ENCODE measurements at regions not wholly inside any gene's neighbourhood (a gene's known extent, or its start where the extent isn't known, plus 50 kb on each side); places are given as distances from the start of the nearest gene placed in this dataset.

DNA sequence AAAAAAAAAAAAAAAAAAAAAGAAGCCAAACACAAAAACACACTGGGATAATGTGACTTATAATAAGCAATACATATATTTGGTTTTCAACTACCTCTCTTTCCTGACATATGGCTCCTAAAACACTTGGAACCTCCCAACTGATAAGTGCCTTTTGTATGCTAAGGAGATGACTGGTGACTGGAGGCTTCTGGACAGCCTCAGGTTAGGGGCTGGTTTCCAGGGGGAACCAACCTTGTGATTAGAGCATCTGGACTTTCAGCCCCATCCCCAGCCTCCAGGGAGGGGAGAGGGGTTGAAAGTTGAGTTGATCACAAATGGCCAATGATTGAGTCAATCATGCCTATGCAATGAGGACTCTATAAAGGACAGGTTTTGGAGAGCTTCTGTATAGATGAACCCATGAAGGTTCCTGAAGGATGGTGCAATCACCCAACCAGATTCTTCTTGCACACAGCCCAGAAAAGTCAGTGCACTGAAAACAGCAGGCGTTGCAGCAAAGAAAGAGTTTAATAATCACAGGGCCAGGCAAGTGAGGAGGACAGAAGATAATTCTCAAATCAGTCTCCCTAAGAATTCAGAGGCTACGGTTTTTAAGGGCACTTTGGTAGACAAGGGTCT lies 276.7 kb downstream of the AUH start:
- TF ChIP-seq, protein P1, sequence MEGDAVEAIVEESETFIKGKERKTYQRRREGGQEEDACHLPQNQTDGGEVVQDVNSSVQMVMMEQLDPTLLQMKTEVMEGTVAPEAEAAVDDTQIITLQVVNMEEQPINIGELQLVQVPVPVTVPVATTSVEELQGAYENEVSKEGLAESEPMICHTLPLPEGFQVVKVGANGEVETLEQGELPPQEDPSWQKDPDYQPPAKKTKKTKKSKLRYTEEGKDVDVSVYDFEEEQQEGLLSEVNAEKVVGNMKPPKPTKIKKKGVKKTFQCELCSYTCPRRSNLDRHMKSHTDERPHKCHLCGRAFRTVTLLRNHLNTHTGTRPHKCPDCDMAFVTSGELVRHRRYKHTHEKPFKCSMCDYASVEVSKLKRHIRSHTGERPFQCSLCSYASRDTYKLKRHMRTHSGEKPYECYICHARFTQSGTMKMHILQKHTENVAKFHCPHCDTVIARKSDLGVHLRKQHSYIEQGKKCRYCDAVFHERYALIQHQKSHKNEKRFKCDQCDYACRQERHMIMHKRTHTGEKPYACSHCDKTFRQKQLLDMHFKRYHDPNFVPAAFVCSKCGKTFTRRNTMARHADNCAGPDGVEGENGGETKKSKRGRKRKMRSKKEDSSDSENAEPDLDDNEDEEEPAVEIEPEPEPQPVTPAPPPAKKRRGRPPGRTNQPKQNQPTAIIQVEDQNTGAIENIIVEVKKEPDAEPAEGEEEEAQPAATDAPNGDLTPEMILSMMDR (conservative IDR thresholded peaks at IDR 0.05; ENCODE audit: control insufficient read depth, insufficient read depth, low read depth, low read length) = no peak
- no peak for DNase-seq (ENCODE audit: low read depth)
- H3K4me3 ChIP-seq (ENCODE audit: control insufficient read depth, low read depth, low read length) = no peak overlapping the region

DNA sequence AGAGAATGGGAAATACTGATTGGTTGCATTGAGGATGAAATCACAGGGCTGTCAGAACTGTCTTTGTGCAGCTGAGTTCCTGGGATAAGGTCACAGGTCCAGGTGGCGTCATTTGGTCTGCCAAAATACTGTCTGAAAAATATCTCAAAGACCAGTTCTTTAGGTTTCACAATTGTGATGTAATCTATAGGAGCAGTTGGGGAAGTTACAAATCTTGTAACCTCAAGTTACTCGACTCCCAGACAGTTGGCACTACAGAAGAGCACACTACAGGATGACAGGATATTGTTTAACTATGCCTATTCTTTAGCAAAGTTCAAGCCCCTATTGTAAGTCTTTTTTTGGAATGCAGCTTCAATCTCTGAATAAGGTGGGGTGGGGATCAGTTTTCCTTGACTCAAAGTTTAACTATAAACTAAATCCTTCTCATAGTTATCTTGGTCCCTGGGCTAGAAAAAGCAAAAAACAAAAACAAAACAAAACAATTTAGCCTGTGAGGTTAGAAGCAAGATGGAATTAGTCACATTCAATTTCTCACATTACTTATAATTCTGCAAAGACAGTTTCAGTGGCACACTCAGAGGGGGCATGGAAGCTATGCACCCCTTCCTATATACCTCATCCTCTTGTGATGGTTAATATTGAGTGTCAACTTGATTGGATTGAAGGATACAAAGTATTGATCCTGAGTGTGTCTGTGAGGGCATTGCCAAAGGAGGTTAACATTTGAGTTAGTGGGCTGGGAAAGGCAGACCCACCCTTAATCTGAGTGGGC lies 276.0 kb downstream of the AUH start:
- no peak overlapping the region for H3K4me3 ChIP-seq (ENCODE audit: control insufficient read depth, low read depth, low read length)
- no peak for DNase-seq (ENCODE audit: low read depth)
- TF ChIP-seq, protein P1 (conservative IDR thresholded peaks at IDR 0.05; ENCODE audit: control insufficient read depth, insufficient read depth, low read depth, low read length) = no peak

DNA sequence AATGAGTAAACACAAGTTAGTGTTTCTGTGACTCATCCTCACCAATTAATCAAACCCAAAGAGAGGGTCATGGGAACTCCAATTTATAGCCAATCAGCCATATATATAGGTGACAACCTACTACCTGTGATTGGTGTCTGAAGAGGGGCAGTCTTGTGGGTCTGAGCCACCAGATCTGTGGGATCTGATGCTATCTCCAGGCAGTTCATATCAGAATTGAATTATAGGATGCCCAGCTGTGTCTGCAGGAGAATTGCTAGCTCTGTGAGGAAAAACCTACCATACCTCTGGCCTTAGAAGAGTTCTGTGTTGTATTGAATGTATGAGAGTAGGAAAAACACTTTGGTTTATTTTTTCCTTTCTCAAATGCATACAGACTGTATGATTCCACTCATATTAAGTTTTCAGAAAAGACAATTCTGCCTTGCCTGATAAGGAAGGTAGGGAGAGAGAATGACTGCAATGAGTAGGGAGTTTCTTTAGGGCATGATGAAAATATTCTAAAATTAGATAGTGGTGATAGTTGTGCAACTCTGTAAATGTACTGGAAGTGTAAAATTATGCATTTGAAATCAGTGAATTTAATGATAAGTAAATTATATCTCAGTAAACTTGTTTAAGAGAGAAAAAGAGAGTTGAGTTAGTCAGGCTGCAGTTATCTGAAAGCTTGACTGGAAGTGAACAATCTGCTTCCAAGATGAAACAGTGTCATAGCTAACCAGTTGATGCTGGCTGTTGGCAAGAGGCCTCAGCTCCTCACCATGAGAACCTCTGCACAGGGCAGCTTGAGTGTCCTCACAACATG lies 274.9 kb downstream of the AUH start:
- TF ChIP-seq, protein P1 (conservative IDR thresholded peaks at IDR 0.05; ENCODE audit: control insufficient read depth, insufficient read depth, low read depth, low read length) = no peak
- no peak for DNase-seq (ENCODE audit: low read depth)
- no peak overlapping the region for H3K4me3 ChIP-seq (ENCODE audit: control insufficient read depth, low read depth, low read length)

DNA sequence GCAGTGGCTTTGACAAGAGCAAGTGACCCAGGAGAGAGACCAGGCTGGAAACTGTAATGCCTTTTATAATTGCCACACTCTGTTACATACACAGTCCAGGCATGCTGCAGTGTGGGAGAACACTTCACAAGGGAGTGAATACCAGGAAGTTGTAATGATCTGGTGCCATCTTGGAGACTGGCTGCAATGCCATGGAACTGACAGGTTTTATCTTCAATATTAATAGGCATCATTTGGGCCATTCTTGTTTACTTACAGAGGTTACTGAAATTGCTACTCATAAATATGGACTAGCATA lies 274.3 kb downstream of the AUH start:
- TF ChIP-seq, protein P1 (conservative IDR thresholded peaks at IDR 0.05; ENCODE audit: control insufficient read depth, insufficient read depth, low read depth, low read length) = no peak
- H3K4me3 ChIP-seq (ENCODE audit: control insufficient read depth, low read depth, low read length) = no peak overlapping the region
- DNase-seq (ENCODE audit: low read depth) = no peak

DNA sequence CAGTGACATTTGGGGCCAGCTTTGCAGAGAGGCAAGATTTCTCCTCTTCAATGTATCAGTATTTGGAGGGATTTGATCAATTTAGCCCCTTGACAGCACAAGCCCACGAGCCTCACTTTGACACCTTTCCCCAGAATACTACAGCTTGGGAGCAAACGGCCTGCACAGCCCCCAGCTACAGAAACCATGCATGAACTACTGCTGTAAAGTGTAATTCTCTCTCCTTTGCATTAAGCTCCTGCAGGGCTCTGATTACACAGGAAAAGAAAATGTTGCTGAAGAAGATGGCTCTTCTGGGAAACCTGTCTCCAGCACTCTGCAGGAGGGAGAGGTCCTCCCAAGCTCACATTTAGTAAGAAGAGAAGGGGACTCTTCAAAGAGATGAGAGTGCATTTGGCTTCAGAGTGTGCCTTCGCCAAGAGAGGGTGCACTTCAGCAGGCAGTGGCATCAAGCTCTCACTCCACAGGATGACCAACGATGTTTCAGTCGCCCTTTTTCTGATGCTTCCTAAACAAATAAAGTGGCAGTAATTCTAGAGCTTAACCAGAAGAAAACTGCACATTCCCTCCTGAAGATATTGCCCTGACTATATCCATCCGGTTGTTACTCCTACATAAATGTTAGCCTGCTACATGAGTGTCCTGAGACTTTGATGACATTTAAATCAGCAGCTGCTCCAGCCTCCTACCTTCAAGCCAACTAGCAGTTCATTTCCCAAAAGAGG lies 272.2 kb downstream of the AUH start:
- no peak overlapping the region for H3K4me3 ChIP-seq (ENCODE audit: control insufficient read depth, low read depth, low read length)
- TF ChIP-seq, protein P1 (conservative IDR thresholded peaks at IDR 0.05; ENCODE audit: control insufficient read depth, insufficient read depth, low read depth, low read length) = peak; percentile 56
- peak; percentile 73 for DNase-seq (ENCODE audit: low read depth)

DNA sequence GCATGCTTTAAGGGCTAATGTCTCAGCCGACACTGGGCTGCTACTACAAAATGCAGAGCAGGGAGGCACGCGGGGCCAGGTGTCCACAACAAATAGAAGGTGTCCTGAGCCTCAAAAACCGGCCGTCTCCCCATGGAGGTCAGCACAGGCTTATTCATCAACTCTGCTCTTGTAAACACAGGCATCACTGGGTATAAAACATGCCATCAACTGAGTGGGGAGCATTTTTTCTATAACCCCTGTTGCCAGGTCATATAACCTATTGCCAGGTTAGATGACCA lies 271.6 kb downstream of the AUH start:
- no peak for DNase-seq (ENCODE audit: low read depth)
- TF ChIP-seq, protein P1 (conservative IDR thresholded peaks at IDR 0.05; ENCODE audit: control insufficient read depth, insufficient read depth, low read depth, low read length) = no peak
- H3K4me3 ChIP-seq (ENCODE audit: control insufficient read depth, low read depth, low read length) = no peak overlapping the region

All from fibroblast of mammary gland (primary cell).